ENCODE measurements at regions not wholly inside any gene's neighbourhood (a gene's known extent, or its start where the extent isn't known, plus 50 kb on each side); places are given as distances from the start of the nearest gene placed in this dataset.

DNA sequence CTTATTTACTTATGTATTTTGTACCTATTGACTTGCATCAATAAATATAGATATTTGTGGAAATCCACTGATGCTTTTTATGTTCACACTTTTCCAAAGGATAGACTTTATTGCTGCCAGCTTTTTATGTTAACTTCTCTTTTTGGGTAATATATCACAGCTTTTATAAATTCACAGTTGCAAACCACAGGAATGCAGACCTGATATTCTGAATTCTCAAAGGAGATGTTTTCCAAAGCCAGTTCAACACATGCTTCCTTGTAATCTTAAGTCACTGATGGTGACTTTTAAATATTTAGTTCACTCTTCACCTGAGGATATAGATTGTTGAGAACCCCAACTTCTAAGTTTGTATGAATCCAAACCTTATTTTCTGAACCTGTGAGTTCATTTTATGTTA is 223.4 kb upstream of the PRR16 start:
- H3K27me3 ChIP-seq (ENCODE audit: control insufficient read depth, low read length): no peaks in the 10 kb centered on the region
- TF ChIP-seq, protein P1, sequence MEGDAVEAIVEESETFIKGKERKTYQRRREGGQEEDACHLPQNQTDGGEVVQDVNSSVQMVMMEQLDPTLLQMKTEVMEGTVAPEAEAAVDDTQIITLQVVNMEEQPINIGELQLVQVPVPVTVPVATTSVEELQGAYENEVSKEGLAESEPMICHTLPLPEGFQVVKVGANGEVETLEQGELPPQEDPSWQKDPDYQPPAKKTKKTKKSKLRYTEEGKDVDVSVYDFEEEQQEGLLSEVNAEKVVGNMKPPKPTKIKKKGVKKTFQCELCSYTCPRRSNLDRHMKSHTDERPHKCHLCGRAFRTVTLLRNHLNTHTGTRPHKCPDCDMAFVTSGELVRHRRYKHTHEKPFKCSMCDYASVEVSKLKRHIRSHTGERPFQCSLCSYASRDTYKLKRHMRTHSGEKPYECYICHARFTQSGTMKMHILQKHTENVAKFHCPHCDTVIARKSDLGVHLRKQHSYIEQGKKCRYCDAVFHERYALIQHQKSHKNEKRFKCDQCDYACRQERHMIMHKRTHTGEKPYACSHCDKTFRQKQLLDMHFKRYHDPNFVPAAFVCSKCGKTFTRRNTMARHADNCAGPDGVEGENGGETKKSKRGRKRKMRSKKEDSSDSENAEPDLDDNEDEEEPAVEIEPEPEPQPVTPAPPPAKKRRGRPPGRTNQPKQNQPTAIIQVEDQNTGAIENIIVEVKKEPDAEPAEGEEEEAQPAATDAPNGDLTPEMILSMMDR (IDR thresholded peaks at IDR 0.05; ENCODE audit: low read depth, low read length, poor library complexity, severe bottlenecking): no peak
- no peak for TF ChIP-seq EZH2phosphoT487 (IDR thresholded peaks at IDR 0.05; ENCODE audit: borderline replicate concordance, low read length)
- H3K9me3 ChIP-seq (ENCODE audit: control insufficient read depth, insufficient read depth, low read length): no peaks in the 10 kb centered on the region
- H3K36me3 ChIP-seq (ENCODE audit: control insufficient read depth, low read length): no peaks in the 10 kb centered on the region
- H3K4me3 ChIP-seq (ENCODE audit: low read length): no peak overlapping the region
- no peaks in the 10 kb centered on the region for H3F3A ChIP-seq (ENCODE audit: control insufficient read depth, insufficient read depth)
- no peaks in the 10 kb centered on the region for H3K4me1 ChIP-seq (ENCODE audit: control insufficient read depth, low read length)
- no peaks in the 10 kb centered on the region for H4K20me1 ChIP-seq (ENCODE audit: control insufficient read depth, insufficient read depth, low read depth, low read length)
- H3K9me2 ChIP-seq (replicated peaks; ENCODE audit: control insufficient read depth, low read length): no peaks in the 10 kb centered on the region
- H3K27ac ChIP-seq (ENCODE audit: low read depth, low read length): no peak overlapping the region
- no peaks in the 10 kb centered on the region for H3K79me2 ChIP-seq (ENCODE audit: control insufficient read depth, low read length)
- no peak overlapping the region for H3K4me2 ChIP-seq (ENCODE audit: low read length)

DNA sequence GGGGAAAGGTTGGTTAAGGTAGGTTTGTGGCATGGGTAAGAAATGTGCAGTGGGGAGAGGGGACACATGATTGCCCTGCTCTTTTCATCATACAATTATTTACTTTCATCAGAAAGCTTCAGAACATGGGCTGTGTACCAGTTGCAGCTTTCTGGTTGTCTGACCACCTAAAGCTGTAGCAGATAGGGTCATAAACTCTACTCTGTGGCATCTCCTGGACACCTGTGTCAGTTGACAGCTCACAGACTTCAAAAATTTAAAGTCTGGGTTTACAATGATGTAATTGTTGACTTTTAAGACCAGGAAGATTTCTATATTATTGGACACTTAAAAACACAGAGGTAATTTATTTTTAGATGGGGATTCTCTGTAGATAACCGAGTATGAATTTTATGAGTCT is 222.7 kb upstream of the PRR16 start:
- Histone ChIP-seq H3K9me3 (ENCODE audit: control insufficient read depth, insufficient read depth, low read length) (no peaks in the 10 kb centered on the region), H3K4me2 (ENCODE audit: low read length) (no peak overlapping the region), H3K36me3 (ENCODE audit: control insufficient read depth, low read length) (no peaks in the 10 kb centered on the region), H3K79me2 (ENCODE audit: control insufficient read depth, low read length) (no peaks in the 10 kb centered on the region), H3K27ac (ENCODE audit: low read depth, low read length) (no peak overlapping the region), H3K9me2 (replicated peaks; ENCODE audit: control insufficient read depth, low read length) (no peaks in the 10 kb centered on the region), H3F3A (ENCODE audit: control insufficient read depth, insufficient read depth) (no peaks in the 10 kb centered on the region), H4K20me1 (ENCODE audit: control insufficient read depth, insufficient read depth, low read depth, low read length) (no peaks in the 10 kb centered on the region), H3K4me3 (ENCODE audit: low read length) (no peak overlapping the region), H3K27me3 (ENCODE audit: control insufficient read depth, low read length) (no peaks in the 10 kb centered on the region), H3K4me1 (ENCODE audit: control insufficient read depth, low read length) (no peaks in the 10 kb centered on the region)
- TF ChIP-seq, protein P1 (IDR thresholded peaks at IDR 0.05; ENCODE audit: low read depth, low read length, poor library complexity, severe bottlenecking): no peak
- TF ChIP-seq EZH2phosphoT487 (IDR thresholded peaks at IDR 0.05; ENCODE audit: borderline replicate concordance, low read length): no peak

DNA sequence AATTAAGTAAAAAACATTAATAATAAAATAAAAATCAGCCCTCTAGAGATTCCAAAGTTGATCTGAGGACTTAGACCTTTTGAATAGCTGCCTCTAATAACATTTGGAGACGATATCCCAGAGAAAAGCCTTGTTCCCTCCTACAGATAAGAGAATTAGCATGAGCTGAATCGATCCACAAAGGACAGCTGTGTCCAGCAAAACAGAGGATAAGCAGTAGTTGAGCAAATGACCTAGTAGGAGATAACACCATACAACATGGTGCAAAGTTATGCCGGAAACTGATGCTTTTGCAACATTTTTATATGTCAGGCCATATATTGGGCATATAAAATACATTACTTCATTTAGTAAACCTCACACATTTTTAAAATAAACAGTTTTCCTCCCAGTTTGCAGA is 212.2 kb upstream of the PRR16 start:
- H3K36me3 ChIP-seq (ENCODE audit: control insufficient read depth, low read length): no peaks in the 10 kb centered on the region
- H3K79me2 ChIP-seq (ENCODE audit: control insufficient read depth, low read length): no peaks in the 10 kb centered on the region
- no peaks in the 10 kb centered on the region for H4K20me1 ChIP-seq (ENCODE audit: control insufficient read depth, insufficient read depth, low read depth, low read length)
- no peak overlapping the region for H3K4me3 ChIP-seq (ENCODE audit: low read length)
- H3K4me2 ChIP-seq (ENCODE audit: low read length): no peak overlapping the region
- H3F3A ChIP-seq (ENCODE audit: control insufficient read depth, insufficient read depth): no peaks in the 10 kb centered on the region
- H3K9me2 ChIP-seq (replicated peaks; ENCODE audit: control insufficient read depth, low read length): no peaks in the 10 kb centered on the region
- no peaks in the 10 kb centered on the region for H3K27me3 ChIP-seq (ENCODE audit: control insufficient read depth, low read length)
- H3K4me1 ChIP-seq (ENCODE audit: control insufficient read depth, low read length): no peaks in the 10 kb centered on the region
- H3K27ac ChIP-seq (ENCODE audit: low read depth, low read length): no peak overlapping the region
- TF ChIP-seq, protein P1 (IDR thresholded peaks at IDR 0.05; ENCODE audit: low read depth, low read length, poor library complexity, severe bottlenecking): no peak
- no peak for TF ChIP-seq EZH2phosphoT487 (IDR thresholded peaks at IDR 0.05; ENCODE audit: borderline replicate concordance, low read length)
- no peaks in the 10 kb centered on the region for H3K9me3 ChIP-seq (ENCODE audit: control insufficient read depth, insufficient read depth, low read length)

DNA sequence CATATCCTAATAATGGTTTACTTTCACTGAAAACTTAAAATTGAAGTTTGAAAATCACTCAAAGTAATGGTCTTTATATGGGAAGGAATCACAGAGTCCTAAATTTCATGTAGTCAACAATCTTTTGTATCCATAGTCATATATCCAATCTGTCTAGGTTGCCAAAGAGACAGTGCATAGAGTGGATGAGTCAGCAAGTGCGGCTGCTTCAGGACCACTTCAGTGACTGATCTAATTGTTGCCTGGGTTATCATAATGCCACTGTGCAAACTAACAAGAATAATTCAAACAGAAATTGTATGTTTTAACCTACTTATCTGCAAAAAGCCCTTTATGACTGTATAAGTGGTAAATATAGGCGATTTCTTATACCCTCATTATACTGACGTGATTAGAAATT is 211.3 kb upstream of the PRR16 start:
- H3K79me2 ChIP-seq (ENCODE audit: control insufficient read depth, low read length): no peaks in the 10 kb centered on the region
- no peaks in the 10 kb centered on the region for H3K36me3 ChIP-seq (ENCODE audit: control insufficient read depth, low read length)
- no peaks in the 10 kb centered on the region for H3K9me3 ChIP-seq (ENCODE audit: control insufficient read depth, insufficient read depth, low read length)
- no peaks in the 10 kb centered on the region for H3K9me2 ChIP-seq (replicated peaks; ENCODE audit: control insufficient read depth, low read length)
- H3F3A ChIP-seq (ENCODE audit: control insufficient read depth, insufficient read depth): no peaks in the 10 kb centered on the region
- H3K4me2 ChIP-seq (ENCODE audit: low read length): no peak overlapping the region
- H3K27ac ChIP-seq (ENCODE audit: low read depth, low read length): no peak overlapping the region
- H4K20me1 ChIP-seq (ENCODE audit: control insufficient read depth, insufficient read depth, low read depth, low read length): no peaks in the 10 kb centered on the region
- no peak overlapping the region for H3K4me3 ChIP-seq (ENCODE audit: low read length)
- TF ChIP-seq EZH2phosphoT487 (IDR thresholded peaks at IDR 0.05; ENCODE audit: borderline replicate concordance, low read length): no peak
- TF ChIP-seq, protein P1 (IDR thresholded peaks at IDR 0.05; ENCODE audit: low read depth, low read length, poor library complexity, severe bottlenecking): no peak
- no peaks in the 10 kb centered on the region for H3K27me3 ChIP-seq (ENCODE audit: control insufficient read depth, low read length)
- no peaks in the 10 kb centered on the region for H3K4me1 ChIP-seq (ENCODE audit: control insufficient read depth, low read length)

Measured in DOHH2 (cell line).